OCI-LY3 (cell line): ENCODE measurements at regions not wholly inside any gene's neighbourhood (a gene's known extent, or its start where the extent isn't known, plus 50 kb on each side); places are given as distances from the start of the nearest gene placed in this dataset.

Experiments
- EZH2phosphoT487 ChIP-seq: fragments of 200-600 bp; shearing (Covaris generic); IDR thresholded peaks from 2 replicates; pipeline ENCODE4 v1.6.1; 2018; ENCODE audit warnings: antibody characterized with exemption, mixed run types, low read depth
- TF ChIP-seq, protein P1 (sequence below): fragments of 200-600, 300-600 bp; sonication (generic); IDR thresholded peaks from 2 replicates; pipeline ENCODE4 v1.5.1; 2014; ENCODE audit warnings: antibody characterized with exemption, low read length, low read depth

DNA sequence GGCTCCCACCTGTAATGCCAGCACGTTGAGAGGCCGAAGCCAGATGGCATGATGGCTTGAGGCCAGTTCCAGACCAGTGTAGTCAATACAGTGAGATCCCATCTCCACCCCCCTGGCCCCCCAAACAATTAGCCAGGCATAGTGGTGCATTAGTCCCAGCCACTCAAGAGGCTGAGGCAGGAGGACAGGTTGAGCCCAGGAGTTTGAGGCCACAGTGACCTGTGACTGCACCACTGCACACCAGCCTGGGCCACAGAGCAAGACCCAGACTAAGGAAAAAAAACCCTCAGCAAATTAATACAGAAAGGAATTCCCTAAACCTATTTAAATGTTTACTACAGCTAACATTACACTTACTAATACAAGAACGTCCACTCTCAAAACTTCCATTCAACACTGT lies 424.6 kb downstream of the SHQ1 start:
- TF ChIP-seq, protein P1, sequence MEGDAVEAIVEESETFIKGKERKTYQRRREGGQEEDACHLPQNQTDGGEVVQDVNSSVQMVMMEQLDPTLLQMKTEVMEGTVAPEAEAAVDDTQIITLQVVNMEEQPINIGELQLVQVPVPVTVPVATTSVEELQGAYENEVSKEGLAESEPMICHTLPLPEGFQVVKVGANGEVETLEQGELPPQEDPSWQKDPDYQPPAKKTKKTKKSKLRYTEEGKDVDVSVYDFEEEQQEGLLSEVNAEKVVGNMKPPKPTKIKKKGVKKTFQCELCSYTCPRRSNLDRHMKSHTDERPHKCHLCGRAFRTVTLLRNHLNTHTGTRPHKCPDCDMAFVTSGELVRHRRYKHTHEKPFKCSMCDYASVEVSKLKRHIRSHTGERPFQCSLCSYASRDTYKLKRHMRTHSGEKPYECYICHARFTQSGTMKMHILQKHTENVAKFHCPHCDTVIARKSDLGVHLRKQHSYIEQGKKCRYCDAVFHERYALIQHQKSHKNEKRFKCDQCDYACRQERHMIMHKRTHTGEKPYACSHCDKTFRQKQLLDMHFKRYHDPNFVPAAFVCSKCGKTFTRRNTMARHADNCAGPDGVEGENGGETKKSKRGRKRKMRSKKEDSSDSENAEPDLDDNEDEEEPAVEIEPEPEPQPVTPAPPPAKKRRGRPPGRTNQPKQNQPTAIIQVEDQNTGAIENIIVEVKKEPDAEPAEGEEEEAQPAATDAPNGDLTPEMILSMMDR = no peak
- no peak for TF ChIP-seq EZH2phosphoT487
